Psoas muscle (tissue), 7 donors: ENCODE measurements at regions not wholly inside any gene's neighbourhood (a gene's known extent, or its start where the extent isn't known, plus 50 kb on each side); places are given as distances from the start of the nearest gene placed in this dataset.

ENCODE experiments used
- ATAC-seq, 4 donors: fragments of 200-7000 bp; cut with Tn5 transposase; one replicate each; pipeline ENCODE4 v1.9.1; 2020; ENCODE audit warnings: moderate library complexity in 3 of 4, mild to moderate bottlenecking in 2 of 4
- DNase-seq, 2 donors: peaks; one replicate each; pipeline ENCODE4 v3.0.0-alpha.2; 2020
- H3K27ac ChIP-seq: fragments of 200-600 bp; one replicate; pipeline ENCODE4 v1.8.0; 2022
- H3K27me3 ChIP-seq, 3 donors: fragments of 200-600 bp in 1 of 3; one replicate each; pipeline versions ENCODE4 v1.6.1 to v1.8.0; 2013 to 2022; ENCODE audit warnings: low read length in 2 of 3, mild to moderate bottlenecking in 2 of 3, moderate library complexity in 1 of 3; ENCODE audit not compliant: insufficient read depth in 3 of 3
- H3K36me3 ChIP-seq, 2 donors: fragments of 200-600 bp in 1 of 2; one replicate each; pipeline versions ENCODE4 v1.6.1 to v1.8.0; 2013 to 2022; ENCODE audit warnings: low read depth in 1 of 2, mild to moderate bottlenecking in 1 of 2, moderate library complexity in 1 of 2; ENCODE audit not compliant: insufficient read depth in 1 of 2
- H3K4me1 ChIP-seq: fragments of 200-600 bp; one replicate; pipeline ENCODE4 v1.8.0; 2022
- H3K4me3 ChIP-seq: fragments of 200-600 bp; one replicate; pipeline ENCODE4 v1.8.0; 2022; ENCODE audit warnings: mild to moderate bottlenecking
- H3K9me3 ChIP-seq: fragments of 200-600 bp; one replicate; pipeline ENCODE4 v1.8.0; 2022
- WGBS, 3 donors: extraction: QIAGEN DNeasy Blood & Tissue Kit; methylation state at CpG; one replicate each; pipeline versions ENCODE4 v1.1.6 to v1.1.7; 2013; 5-methylcytosine and 5-hydroxymethylcytosine counted together
- intact Hi-C, 2 donors: fragments of 100-400 bp; cut with DNase I; formaldehyde crosslinking; loops; one replicate each; pipeline versions ENCODE4 v1.11.0 to v1.14.2; 2022
- TF ChIP-seq, protein P1 (sequence below): fragments of 200-600 bp; IDR thresholded peaks from one replicate; pipeline ENCODE4 v1.8.0; 2022; ENCODE audit warnings: antibody characterized with exemption
- donor health status: healthy with polysubstance abuse.
- donor health status: DM: no; HTN: no; CAD: no; lungs with moderate emphysema.
- donor health status: Bipolar disorder and iron deficiency.
- donor health status: healthy.
- donor health status: DM: yes; HTN: yes; CAD: no.
- donor health status: DM: no; HTN: no; CAD: no.
- donor health status: DM: yes; HTN: yes; CAD: no.

DNA sequence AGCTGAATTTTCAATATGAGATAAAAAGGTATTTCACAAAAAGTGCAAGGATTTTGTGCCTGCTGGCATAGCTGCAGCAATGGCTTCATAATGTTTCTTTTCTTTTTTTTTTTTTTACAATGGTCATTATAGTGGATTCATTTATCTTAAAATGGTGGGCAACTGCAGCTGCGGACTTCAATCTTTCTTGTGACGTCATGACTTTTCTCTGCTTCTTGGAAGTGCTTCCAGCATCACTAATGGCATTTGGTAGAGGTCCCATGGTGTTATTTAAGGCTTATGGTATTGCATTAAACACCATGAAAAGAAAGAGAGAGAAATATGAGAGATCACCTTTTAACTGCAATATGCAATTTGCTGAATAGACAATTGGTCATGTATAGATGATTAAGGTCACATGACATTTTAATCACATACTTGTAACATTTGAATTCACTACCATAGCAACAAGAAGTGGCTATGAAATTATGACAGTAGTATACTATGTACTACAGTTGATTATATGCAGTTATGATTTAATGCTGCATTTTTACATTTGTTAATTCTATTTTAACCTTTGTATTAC lies 684.0 kb upstream of the AADAT start:
- peaks cover 3% of the 10 kb centered on the region for H3K9me3 ChIP-seq
- no peaks in the 10 kb centered on the region for H3K27me3 ChIP-seq
- no peaks in the 10 kb centered on the region for H3K4me1 ChIP-seq
- TF ChIP-seq, protein P1, sequence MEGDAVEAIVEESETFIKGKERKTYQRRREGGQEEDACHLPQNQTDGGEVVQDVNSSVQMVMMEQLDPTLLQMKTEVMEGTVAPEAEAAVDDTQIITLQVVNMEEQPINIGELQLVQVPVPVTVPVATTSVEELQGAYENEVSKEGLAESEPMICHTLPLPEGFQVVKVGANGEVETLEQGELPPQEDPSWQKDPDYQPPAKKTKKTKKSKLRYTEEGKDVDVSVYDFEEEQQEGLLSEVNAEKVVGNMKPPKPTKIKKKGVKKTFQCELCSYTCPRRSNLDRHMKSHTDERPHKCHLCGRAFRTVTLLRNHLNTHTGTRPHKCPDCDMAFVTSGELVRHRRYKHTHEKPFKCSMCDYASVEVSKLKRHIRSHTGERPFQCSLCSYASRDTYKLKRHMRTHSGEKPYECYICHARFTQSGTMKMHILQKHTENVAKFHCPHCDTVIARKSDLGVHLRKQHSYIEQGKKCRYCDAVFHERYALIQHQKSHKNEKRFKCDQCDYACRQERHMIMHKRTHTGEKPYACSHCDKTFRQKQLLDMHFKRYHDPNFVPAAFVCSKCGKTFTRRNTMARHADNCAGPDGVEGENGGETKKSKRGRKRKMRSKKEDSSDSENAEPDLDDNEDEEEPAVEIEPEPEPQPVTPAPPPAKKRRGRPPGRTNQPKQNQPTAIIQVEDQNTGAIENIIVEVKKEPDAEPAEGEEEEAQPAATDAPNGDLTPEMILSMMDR, result no peak
- ATAC-seq (no peak), DNase-seq (no peak)
- H3K27ac ChIP-seq, result no peak overlapping the region
- H3K4me3 ChIP-seq, result no peak overlapping the region
- no peaks in the 10 kb centered on the region for H3K36me3 ChIP-seq
- 51 to 64% (median 58%) methylated on average over 2 of the region's 2 CpGs for WGBS, 3 donors
- intact Hi-C loops, result no loop called here

DNA sequence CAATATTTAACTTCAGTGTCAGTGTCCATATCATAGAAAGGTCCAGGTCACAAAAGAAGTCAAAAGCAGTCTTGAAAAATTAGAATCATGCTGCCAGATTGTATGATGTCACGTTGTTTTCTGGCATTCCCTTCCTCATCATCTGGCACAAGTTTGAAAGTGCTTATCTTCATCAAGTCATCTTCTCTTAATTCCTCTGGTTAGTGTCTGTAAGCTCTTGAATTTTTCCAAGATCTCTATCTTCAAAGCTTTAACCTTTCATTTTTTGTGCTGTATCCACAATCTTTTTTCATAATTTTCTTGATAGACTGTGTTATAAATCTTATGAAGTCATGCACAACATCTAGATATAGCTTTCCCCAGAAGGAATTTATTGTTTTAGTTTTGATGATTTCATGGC lies 682.7 kb upstream of the AADAT start:
- Histone ChIP-seq H3K27ac (no peak overlapping the region), H3K27me3 (no peaks in the 10 kb centered on the region), H3K4me3 (no peak overlapping the region), H3K36me3 (no peaks in the 10 kb centered on the region), H3K4me1 (no peaks in the 10 kb centered on the region), H3K9me3 (peaks cover 3% of the 10 kb centered on the region)
- ATAC-seq (no peak), DNase-seq (no peak)
- 60 to 68% (median 64%) methylated on average over 1 of the region's 1 CpG for WGBS, 3 donors
- TF ChIP-seq, protein P1, result no peak
- intact Hi-C loops, result no loop called here

DNA sequence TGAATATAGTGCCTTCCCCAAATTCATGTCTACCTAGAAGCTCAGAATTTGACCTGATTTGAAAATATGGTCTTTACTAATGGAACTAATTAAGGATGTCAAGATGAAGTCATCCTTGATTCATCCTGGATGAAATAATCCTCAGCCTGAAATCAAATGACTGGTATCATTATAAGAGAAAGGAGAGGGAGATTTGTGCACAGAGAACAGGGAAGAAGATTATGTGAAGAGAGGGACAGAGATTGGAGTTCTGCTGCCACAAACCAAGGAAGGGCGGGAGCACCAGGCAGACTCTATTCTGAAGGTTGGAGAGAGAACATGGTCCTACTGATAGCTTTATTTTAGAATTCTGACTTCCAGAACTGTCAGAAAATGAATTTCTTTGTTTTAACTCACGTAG lies 680.9 kb upstream of the AADAT start:
- H3K9me3 ChIP-seq, result peaks cover 3% of the 10 kb centered on the region
- no peaks in the 10 kb centered on the region for H3K36me3 ChIP-seq
- DNase-seq, result no peak
- WGBS, 3 donors, result 55 to 68% (median 59%) methylated on average over 2 of the region's 2 CpGs
- TF ChIP-seq, protein P1, result no peak
- ATAC-seq, result no peak
- H3K27ac ChIP-seq, result no peak overlapping the region
- no peak overlapping the region for H3K4me3 ChIP-seq
- H3K27me3 ChIP-seq, result no peaks in the 10 kb centered on the region
- H3K4me1 ChIP-seq, result no peaks in the 10 kb centered on the region
- intact Hi-C loops, result no loop called here

- WGBS, 3 donors, result 60 to 71% (median 63%) methylated on average over 1 of the region's 1 CpG
- no peak overlapping the region for H3K4me3 ChIP-seq
- DNase-seq (no peak), ATAC-seq (no peak)
- no peaks in the 10 kb centered on the region for H3K4me1 ChIP-seq
- H3K27ac ChIP-seq, result no peak overlapping the region
- H3K36me3 ChIP-seq, result no peaks in the 10 kb centered on the region
- TF ChIP-seq, protein P1, result no peak
- H3K27me3 ChIP-seq, result no peaks in the 10 kb centered on the region
- H3K9me3 ChIP-seq, result peaks cover 3% of the 10 kb centered on the region
- intact Hi-C loops, result no loop called here
Measured at GRCh38 chr4:170769862-170770261, 680.1 kb upstream of the AADAT start.

DNA sequence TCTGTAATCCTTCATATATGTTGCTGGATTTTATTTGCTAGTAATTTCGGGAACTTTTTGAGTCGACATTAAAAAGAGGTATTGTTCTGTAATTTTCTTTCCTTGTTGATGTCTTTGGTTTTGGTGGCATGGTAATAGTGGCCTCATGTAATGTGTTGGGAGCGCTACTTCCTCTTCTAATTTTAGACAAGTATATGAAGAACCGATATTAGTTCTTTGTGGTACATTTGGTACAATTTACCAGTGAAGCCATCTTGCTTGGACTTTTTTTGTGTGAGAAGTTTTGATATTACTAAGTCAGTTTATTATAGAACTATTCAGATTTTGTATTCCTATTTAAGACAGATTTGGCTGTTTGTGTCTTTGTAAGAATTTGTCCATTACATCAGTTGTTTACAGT lies 669.2 kb upstream of the AADAT start:
- no peak for DNase-seq
- no peaks in the 10 kb centered on the region for H3K4me1 ChIP-seq
- TF ChIP-seq, protein P1, result no peak

More for the DNA sequence above, 669.2 kb upstream of the AADAT start:
- Histone ChIP-seq H3K36me3 (no peaks in the 10 kb centered on the region), H3K27me3 (no peaks in the 10 kb centered on the region), H3K9me3 (peaks cover 3% of the 10 kb centered on the region), H3K27ac (no peak overlapping the region), H3K4me3 (no peak overlapping the region)
- intact Hi-C loops, result no loop called here
- WGBS, 3 donors, result 91 to 96% (median 93%) methylated on average over 4 of the region's 4 CpGs
- ATAC-seq, result no peak
